Mesothelial cell of epicardium (in vitro differentiated cells): ENCODE measurements at regions not wholly inside any gene's neighbourhood (a gene's known extent, or its start where the extent isn't known, plus 50 kb on each side); places are given as distances from the start of the nearest gene placed in this dataset.

Source experiments
- DNase-seq, 2 experiments: peaks; one replicate each; pipeline ENCODE4 v3.0.0; 2021; ENCODE audit warnings: low spot score in 2 of 2; ENCODE audit not compliant: unreplicated experiment in 2 of 2
- H3K27ac Mint-ChIP-seq: 2 replicates; pipeline ENCODE4 v1.8.0; 2021; ENCODE audit warnings: mixed read lengths
- H3K27me3 Mint-ChIP-seq: 2 replicates; pipeline ENCODE4 v1.8.0; 2021; ENCODE audit warnings: low read depth, mixed read lengths
- H3K36me3 Mint-ChIP-seq: 2 replicates; pipeline ENCODE4 v1.8.0; 2021; ENCODE audit warnings: mixed read lengths
- H3K4me1 Mint-ChIP-seq: 2 replicates; pipeline ENCODE4 v1.8.0; 2021; ENCODE audit warnings: mixed read lengths
- H3K4me3 Mint-ChIP-seq: 2 replicates; pipeline ENCODE4 v1.8.0; 2021; ENCODE audit warnings: mild to moderate bottlenecking, moderate library complexity, mixed read lengths
- H3K9me3 Mint-ChIP-seq: 2 replicates; pipeline ENCODE4 v1.8.0; 2021; ENCODE audit warnings: mixed read lengths
- CTCF ChIP-seq: fragments of 200-600 bp; sonication (generic); IDR thresholded peaks from one replicate; pipeline ENCODE4 v1.5.0; 2021; ENCODE audit warnings: antibody characterized with exemption; ENCODE audit not compliant: unreplicated experiment

GRCh38 chrX:16458208-16458607 is 191.8 kb upstream of the S100G start:
- no peak overlapping the region for H3K27ac Mint-ChIP-seq
- H3K27me3 Mint-ChIP-seq: no peaks in the 10 kb centered on the region
- no peaks in the 10 kb centered on the region for H3K9me3 Mint-ChIP-seq
- H3K4me1 Mint-ChIP-seq: peaks cover 4% of the 10 kb centered on the region
- no peak for DNase-seq
- H3K36me3 Mint-ChIP-seq: no peaks in the 10 kb centered on the region
- no peak overlapping the region for H3K4me3 Mint-ChIP-seq
- no peak for TF ChIP-seq CTCF

- no peak overlapping the region for H3K4me3 Mint-ChIP-seq
- H3K36me3 Mint-ChIP-seq: no peaks in the 10 kb centered on the region
- H3K27me3 Mint-ChIP-seq: no peaks in the 10 kb centered on the region
- no peak for TF ChIP-seq CTCF
- no peak overlapping the region for H3K27ac Mint-ChIP-seq
- peaks cover 4% of the 10 kb centered on the region for H3K4me1 Mint-ChIP-seq
- DNase-seq: no peak
- no peaks in the 10 kb centered on the region for H3K9me3 Mint-ChIP-seq
These were observed 190.9 kb upstream of the S100G start for GRCh38 chrX:16459008-16459407.

- Mint-ChIP-seq H3K4me3 (no peak overlapping the region), H3K9me3 (no peaks in the 10 kb centered on the region), H3K27me3 (no peaks in the 10 kb centered on the region), H3K4me1 (peaks cover 3% of the 10 kb centered on the region), H3K36me3 (no peaks in the 10 kb centered on the region), H3K27ac (no peak overlapping the region)
- no peak for TF ChIP-seq CTCF
- DNase-seq: no peak
These were observed 188.0 kb upstream of the S100G start for GRCh38 chrX:16461968-16462367.

- Mint-ChIP-seq H3K9me3 (no peaks in the 10 kb centered on the region), H3K27ac (no peak overlapping the region), H3K27me3 (no peaks in the 10 kb centered on the region), H3K36me3 (no peaks in the 10 kb centered on the region), H3K4me1 (peaks cover 3% of the 10 kb centered on the region), H3K4me3 (no peak overlapping the region)
- no peak for DNase-seq
- TF ChIP-seq CTCF: no peak
These were observed 187.0 kb upstream of the S100G start for GRCh38 chrX:16462912-16463311.

GRCh38 chrX:16464369-16464768 is 185.6 kb upstream of the S100G start:
- H3K4me3 Mint-ChIP-seq: no peak overlapping the region

More at GRCh38 chrX:16464369-16464768, 185.6 kb upstream of the S100G start:
- peaks cover 3% of the 10 kb centered on the region for H3K4me1 Mint-ChIP-seq
- H3K27ac Mint-ChIP-seq: no peak overlapping the region
- no peaks in the 10 kb centered on the region for H3K9me3 Mint-ChIP-seq
- H3K36me3 Mint-ChIP-seq: no peaks in the 10 kb centered on the region
- no peak for TF ChIP-seq CTCF
- no peaks in the 10 kb centered on the region for H3K27me3 Mint-ChIP-seq
- DNase-seq: no peak
